ENCODE measurements at regions not wholly inside any gene's neighbourhood (a gene's known extent, or its start where the extent isn't known, plus 50 kb on each side); places are given as distances from the start of the nearest gene placed in this dataset.
A peak's percentile ranks its signal among the peaks of the same experiment; 100 is the strongest.

DNA sequence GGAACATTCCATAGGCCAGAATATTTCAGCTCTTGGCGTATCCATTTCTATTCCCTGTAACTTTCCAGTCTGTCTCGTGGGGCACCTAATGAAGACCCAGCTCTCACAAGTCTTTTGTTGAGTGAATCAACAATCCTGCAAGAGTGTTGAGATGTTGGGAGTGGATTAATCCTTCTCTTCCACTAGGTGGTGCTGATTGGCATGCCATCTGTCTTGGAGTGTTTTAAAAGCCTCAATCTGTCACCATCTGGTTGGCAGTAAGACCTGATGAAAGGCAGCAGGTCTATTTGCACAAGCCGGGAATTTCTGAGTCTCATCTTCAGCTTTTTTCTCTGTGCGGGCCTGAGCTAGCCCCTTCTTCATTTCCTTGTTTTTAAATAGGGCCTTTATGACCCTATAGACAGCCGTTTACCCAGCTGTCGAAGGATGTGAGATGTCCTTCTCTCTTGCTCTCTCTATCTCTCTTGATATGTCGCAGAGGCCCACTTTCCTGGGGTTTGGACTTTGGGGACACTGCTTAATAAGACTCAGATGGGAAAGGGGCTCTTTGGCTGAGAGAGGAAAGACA, 180.5 kb downstream of the ZNF365 start:
- TF ChIP-seq CTCF (IDR thresholded peaks at IDR 0.05; ENCODE audit: low read depth, low read length) = peak; percentile 61
- TF ChIP-seq MYC (IDR thresholded peaks at IDR 0.05; ENCODE audit: low read depth, low read length) = 0 out of 2 replicates have a peak, but pooled peaks have one; percentile 24
- no peak for TF ChIP-seq POLR2A (IDR thresholded peaks at IDR 0.05; ENCODE audit: extremely low read depth, insufficient read length)
- TF ChIP-seq, protein P1, sequence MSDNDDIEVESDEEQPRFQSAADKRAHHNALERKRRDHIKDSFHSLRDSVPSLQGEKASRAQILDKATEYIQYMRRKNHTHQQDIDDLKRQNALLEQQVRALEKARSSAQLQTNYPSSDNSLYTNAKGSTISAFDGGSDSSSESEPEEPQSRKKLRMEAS (IDR thresholded peaks at IDR 0.05; ENCODE audit: low read depth, low read length) = no peak
